CD4-positive, alpha-beta memory T cell (primary cell): ENCODE measurements at regions not wholly inside any gene's neighbourhood (a gene's known extent, or its start where the extent isn't known, plus 50 kb on each side); places are given as distances from the start of the nearest gene placed in this dataset.

Source experiments
- CTCF ChIA-PET: fragments of 350-600 bp; sonication (Branson Sonifier 250); formaldehyde crosslinking; loops from one replicate; lab custom pipeline; 2021; ENCODE audit warnings: inconsistent platforms; ENCODE audit not compliant: partially characterized antibody; lab: Charles Lee
- POLR2A ChIA-PET: fragments of 350-600 bp; sonication (Branson Sonifier 250); formaldehyde crosslinking; loops from one replicate; lab custom pipeline; 2021; ENCODE audit not compliant: partially characterized antibody; lab: Charles Lee
- DNase-seq, 5 donors: peaks; one replicate each; pipeline versions ENCODE4 v3.0.0 to v3.0.0-alpha.2; 2020 to 2022; ENCODE audit warnings: mixed read lengths in 1 of 5
- H3K27ac ChIP-seq: one replicate; pipeline ENCODE4 v1.7.0; 2013; ENCODE audit warnings: low read depth, low read length
- H3K27me3 ChIP-seq: 2 replicates; pipeline ENCODE4 v1.7.0; 2013; ENCODE audit warnings: mild to moderate bottlenecking, low read length, moderate library complexity; ENCODE audit not compliant: insufficient read depth
- H3K36me3 ChIP-seq: 2 replicates; pipeline ENCODE4 v1.7.0; 2013; ENCODE audit warnings: mild to moderate bottlenecking, low read length, moderate library complexity; ENCODE audit not compliant: insufficient read depth
- H3K4me1 ChIP-seq: 2 replicates; pipeline ENCODE4 v1.7.0; 2013; ENCODE audit warnings: mild to moderate bottlenecking, low read length, moderate library complexity; ENCODE audit not compliant: insufficient read depth
- H3K4me3 ChIP-seq, 2 donors: one replicate each; pipeline ENCODE4 v1.7.0; 2013; ENCODE audit warnings: low read length in 2 of 2, mild to moderate bottlenecking in 1 of 2
- H3K9me3 ChIP-seq, 2 donors: one replicate each; pipeline ENCODE4 v1.7.0; 2013; ENCODE audit warnings: low read length in 2 of 2, control low read depth in 1 of 2; ENCODE audit not compliant: control insufficient read depth in 1 of 2
- H3K27ac Mint-ChIP-seq, 7 donors: one replicate each; pipeline ENCODE4 v1.8.0; 2020 to 2021; ENCODE audit warnings: mixed read lengths in 7 of 7, mild to moderate bottlenecking in 6 of 7, inconsistent platforms in 3 of 7, moderate library complexity in 3 of 7
- H3K27me3 Mint-ChIP-seq, 2 donors: one replicate each; pipeline ENCODE4 v1.8.0; 2020 to 2021; ENCODE audit warnings: mixed read lengths in 2 of 2
- H3K36me3 Mint-ChIP-seq, 2 donors: one replicate each; pipeline ENCODE4 v1.8.0; 2020 to 2021; ENCODE audit warnings: mixed read lengths in 2 of 2, inconsistent platforms in 1 of 2, mild to moderate bottlenecking in 1 of 2
- H3K4me1 Mint-ChIP-seq, 4 donors: one replicate each; pipeline ENCODE4 v1.8.0; 2020 to 2021; ENCODE audit warnings: mixed read lengths in 4 of 4, mild to moderate bottlenecking in 1 of 4
- H3K4me3 Mint-ChIP-seq, 8 donors: one replicate each; pipeline ENCODE4 v1.8.0; 2020 to 2021; ENCODE audit warnings: mixed read lengths in 8 of 8, mild to moderate bottlenecking in 7 of 8, moderate library complexity in 6 of 8, inconsistent platforms in 3 of 8
- H3K9me3 Mint-ChIP-seq, 8 donors: one replicate each; pipeline ENCODE4 v1.8.0; 2020 to 2021; ENCODE audit warnings: mixed read lengths in 8 of 8, mild to moderate bottlenecking in 5 of 8, inconsistent platforms in 3 of 8, moderate library complexity in 1 of 8
- intact Hi-C: fragments of 100-400 bp; cut with micrococcal nuclease; formaldehyde crosslinking; loops from one replicate; pipeline ENCODE4 v1.15.1; 2023

DNA sequence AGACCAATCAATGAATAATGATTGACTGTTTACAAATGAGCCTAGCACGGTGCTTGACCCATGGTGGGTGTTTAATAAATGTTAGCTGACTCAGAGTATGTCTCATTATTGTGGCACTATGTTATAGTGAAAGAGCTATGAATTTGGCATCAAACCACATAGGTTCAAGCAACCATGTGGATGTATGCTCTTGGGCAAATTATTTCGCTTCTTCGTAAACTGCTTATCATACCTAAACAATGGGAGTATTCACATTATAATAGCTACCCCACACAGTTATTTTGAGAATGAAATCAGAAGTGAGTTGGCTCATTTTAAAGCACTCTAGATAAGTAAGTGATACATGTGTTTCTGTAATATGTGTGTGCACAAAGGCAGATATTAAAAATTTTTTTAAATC lies 118.7 kb upstream of the HSD17B12 start:
- Histone ChIP-seq H3K36me3 (no peaks in the 10 kb centered on the region), H3K27me3 (peaks cover 5% of the 10 kb centered on the region), H3K27ac (no peak overlapping the region), H3K4me3 (no peak overlapping the region), H3K4me1 (no peaks in the 10 kb centered on the region), H3K9me3 (no peaks in the 10 kb centered on the region)
- Mint-ChIP-seq H3K4me3 (no peak overlapping the region), H3K9me3 (peaks cover 0 to 2% (median 0%) of the 10 kb centered on the region in 8 donors), H3K36me3 (no peaks in the 10 kb centered on the region), H3K27ac (no peak overlapping the region), H3K27me3 (peaks cover 30 to 38% of the 10 kb centered on the region in 2 donors), H3K4me1 (peaks cover 0 to 9% (median 4%) of the 10 kb centered on the region in 4 donors)
- intact Hi-C loops, result no loop called here
- ChIA-PET CTCF (interaction anchor here (0.7 kb wide), 1 partner anchor 9 kb away, joined by 3 read pairs; no protein-coding TSS in a partner anchor), POLR2A (no interaction called here)
- DNase-seq, result no peak

DNA sequence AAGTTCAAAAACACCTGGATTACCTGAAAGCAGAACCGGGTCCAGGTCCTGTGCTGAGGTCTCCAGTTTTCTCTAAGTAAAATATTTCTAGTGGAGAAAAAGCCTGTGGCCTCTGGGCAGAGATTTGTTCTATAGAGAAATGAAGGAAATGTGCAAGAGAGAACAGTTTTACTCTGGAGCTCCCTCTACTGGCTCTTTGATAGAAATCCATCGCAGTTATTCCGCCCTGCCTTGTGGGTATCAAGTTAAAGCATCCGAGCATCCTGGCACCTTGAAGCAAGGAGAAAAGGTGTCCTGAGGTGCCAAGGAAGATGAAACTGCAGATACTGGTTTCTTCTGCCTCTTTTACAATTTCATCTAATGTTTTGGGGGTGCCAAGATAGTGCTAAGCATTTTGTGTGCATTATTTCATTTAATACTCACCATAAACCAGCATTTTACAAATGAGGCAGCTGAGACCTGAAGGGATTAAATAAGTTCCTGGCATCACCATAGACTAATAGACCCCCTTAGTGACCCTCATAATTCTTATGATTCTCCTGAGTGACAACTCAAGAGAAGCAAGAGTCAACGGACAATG lies 113.1 kb upstream of the HSD17B12 start:
- H3K4me3 Mint-ChIP-seq, result no peak overlapping the region
- no peaks in the 10 kb centered on the region for H3K4me1 Mint-ChIP-seq
- H3K27me3 Mint-ChIP-seq, result peaks cover 20 to 43% of the 10 kb centered on the region in 2 donors
- no peaks in the 10 kb centered on the region for H3K9me3 ChIP-seq
- H3K36me3 ChIP-seq, result no peaks in the 10 kb centered on the region
- POLR2A ChIA-PET, result no interaction called here
- CTCF ChIA-PET, result interaction anchor here (0.7 to 2.5 kb wide), 6 partner anchors 9 to 119 kb away, joined by 3 to 12 read pairs (median 4); no protein-coding TSS in a partner anchor
- intact Hi-C loops, result no loop called here
- H3K4me3 ChIP-seq, result no peak overlapping the region
- H3K4me1 ChIP-seq, result no peaks in the 10 kb centered on the region
- no peaks in the 10 kb centered on the region for H3K36me3 Mint-ChIP-seq
- no peaks in the 10 kb centered on the region for H3K27me3 ChIP-seq
- H3K9me3 Mint-ChIP-seq, result peaks cover 0 to 4% (median 0%) of the 10 kb centered on the region in 8 donors
- peak in 2 of 5 donors; percentile 11 to 15 for DNase-seq
- no peak overlapping the region for H3K27ac ChIP-seq
- H3K27ac Mint-ChIP-seq, result no peak overlapping the region

DNA sequence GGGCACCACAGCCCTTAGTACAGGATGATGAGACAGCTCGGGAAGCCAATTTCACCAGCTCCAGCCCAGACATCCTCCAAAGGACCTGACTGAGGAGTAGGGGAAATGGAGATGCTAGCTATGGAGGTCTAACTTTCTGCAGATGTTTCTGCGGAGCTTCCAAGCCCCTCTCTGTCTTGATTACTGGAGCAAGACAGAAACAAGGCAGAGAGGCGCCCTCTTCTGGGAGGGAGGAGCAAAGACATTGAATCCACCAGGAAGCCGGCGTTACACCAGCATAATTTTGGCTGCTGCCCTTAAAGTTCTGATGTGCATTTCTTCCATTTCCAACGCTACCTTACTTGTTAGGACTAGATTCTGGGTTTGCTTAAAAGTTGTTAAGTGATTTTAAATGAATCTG lies 107.3 kb upstream of the HSD17B12 start:
- H3K36me3 ChIP-seq, result no peaks in the 10 kb centered on the region
- H3K4me1 ChIP-seq, result no peaks in the 10 kb centered on the region
- Mint-ChIP-seq H3K4me3 (no peak overlapping the region), H3K9me3 (peaks cover 0 to 9% (median 2%) of the 10 kb centered on the region in 8 donors), H3K27me3 (peaks cover 62 to 75% of the 10 kb centered on the region in 2 donors), H3K27ac (no peak overlapping the region), H3K4me1 (peaks cover 4 to 27% (median 19%) of the 10 kb centered on the region in 4 donors), H3K36me3 (no peaks in the 10 kb centered on the region)
- ChIA-PET CTCF (interaction anchor here (0.9 to 2.3 kb wide), 2 partner anchors 10 to 135 kb away, joined by 3 to 6 read pairs; no protein-coding TSS in a partner anchor), POLR2A (no interaction called here)
- intact Hi-C loops, result no loop called here
- peaks cover 40% of the 10 kb centered on the region for H3K27me3 ChIP-seq
- H3K4me3 ChIP-seq, result no peak overlapping the region
- H3K27ac ChIP-seq, result no peak overlapping the region
- no peaks in the 10 kb centered on the region for H3K9me3 ChIP-seq
- DNase-seq, result no peak

DNA sequence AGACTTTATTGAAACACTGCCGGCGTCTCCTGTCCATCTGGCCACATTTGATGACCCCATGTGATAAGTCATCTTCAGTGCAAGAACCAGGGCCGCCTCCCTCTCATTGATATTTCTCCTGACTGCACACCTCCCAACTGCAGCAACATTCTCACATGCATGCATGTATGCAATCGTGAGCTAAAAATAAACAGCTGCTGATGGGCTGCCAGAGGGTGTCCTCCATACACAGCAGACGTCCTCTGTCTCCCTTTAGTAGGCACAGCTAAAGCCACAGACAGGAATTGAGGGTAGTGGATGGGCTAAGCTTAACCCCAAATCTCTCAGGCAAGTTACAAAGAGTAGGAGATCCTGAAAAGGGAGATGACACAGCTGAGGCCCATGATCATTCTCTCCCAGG lies 106.7 kb upstream of the HSD17B12 start:
- H3K27ac Mint-ChIP-seq, result no peak overlapping the region
- DNase-seq, result no peak
- peaks cover 64 to 78% of the 10 kb centered on the region in 2 donors for H3K27me3 Mint-ChIP-seq
- CTCF ChIA-PET, result interaction anchor here (1.0 to 2.3 kb wide), 2 partner anchors 9 to 11 kb away, joined by 3 to 6 read pairs; no protein-coding TSS in a partner anchor
- no peaks in the 10 kb centered on the region for H3K4me1 ChIP-seq
- H3K36me3 Mint-ChIP-seq, result no peaks in the 10 kb centered on the region
- no peaks in the 10 kb centered on the region for H3K36me3 ChIP-seq
- peaks cover 0 to 9% (median 2%) of the 10 kb centered on the region in 8 donors for H3K9me3 Mint-ChIP-seq
- peaks cover 42% of the 10 kb centered on the region for H3K27me3 ChIP-seq
- intact Hi-C loops, result no loop called here
- no peak overlapping the region for H3K27ac ChIP-seq
- no peaks in the 10 kb centered on the region for H3K9me3 ChIP-seq
- H3K4me3 ChIP-seq, result no peak overlapping the region
- POLR2A ChIA-PET, result interaction anchor here (1.0 kb wide), 1 partner anchor 39 kb away, joined by 3 read pairs; no protein-coding TSS in a partner anchor
- H3K4me1 Mint-ChIP-seq, result peaks cover 6 to 33% (median 23%) of the 10 kb centered on the region in 4 donors
- H3K4me3 Mint-ChIP-seq, result no peak overlapping the region

DNA sequence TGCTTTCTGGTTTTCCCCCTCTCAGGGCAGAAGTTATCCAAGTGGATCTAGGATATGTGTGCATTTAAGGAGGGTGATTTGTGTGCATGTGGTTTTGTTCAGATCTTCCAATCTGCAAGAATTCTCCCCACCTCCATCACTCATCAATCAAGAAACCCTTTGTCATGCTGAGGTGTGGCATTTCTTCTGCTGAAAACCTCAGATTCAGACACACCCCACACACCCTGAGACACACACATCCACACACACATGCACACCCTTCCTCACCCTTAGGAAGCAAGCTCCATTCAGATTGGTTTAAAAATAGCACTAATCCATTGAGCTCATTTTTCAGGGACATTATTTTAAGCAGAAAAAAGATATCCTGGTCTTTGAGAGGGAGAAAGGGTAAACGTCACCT lies 106.1 kb upstream of the HSD17B12 start:
- H3K27ac Mint-ChIP-seq, result no peak overlapping the region
- no peak for DNase-seq
- intact Hi-C loops, result no loop called here
- no peaks in the 10 kb centered on the region for H3K4me1 ChIP-seq
- peaks cover 42% of the 10 kb centered on the region for H3K27me3 ChIP-seq
- H3K27me3 Mint-ChIP-seq, result peaks cover 61 to 77% of the 10 kb centered on the region in 2 donors
- peaks cover 0 to 9% (median 2%) of the 10 kb centered on the region in 8 donors for H3K9me3 Mint-ChIP-seq
- no peaks in the 10 kb centered on the region for H3K9me3 ChIP-seq
- no peaks in the 10 kb centered on the region for H3K36me3 ChIP-seq
- peaks cover 8 to 36% (median 24%) of the 10 kb centered on the region in 4 donors for H3K4me1 Mint-ChIP-seq
- H3K4me3 Mint-ChIP-seq, result no peak overlapping the region
- ChIA-PET POLR2A (interaction anchor here (1.0 kb wide), 1 partner anchor 40 kb away, joined by 3 read pairs; no protein-coding TSS in a partner anchor), CTCF (interaction anchor here (1.0 to 2.3 kb wide), 2 partner anchors 9 to 11 kb away, joined by 3 to 6 read pairs; no protein-coding TSS in a partner anchor)
- H3K27ac ChIP-seq, result no peak overlapping the region
- no peak overlapping the region for H3K4me3 ChIP-seq
- no peaks in the 10 kb centered on the region for H3K36me3 Mint-ChIP-seq

DNA sequence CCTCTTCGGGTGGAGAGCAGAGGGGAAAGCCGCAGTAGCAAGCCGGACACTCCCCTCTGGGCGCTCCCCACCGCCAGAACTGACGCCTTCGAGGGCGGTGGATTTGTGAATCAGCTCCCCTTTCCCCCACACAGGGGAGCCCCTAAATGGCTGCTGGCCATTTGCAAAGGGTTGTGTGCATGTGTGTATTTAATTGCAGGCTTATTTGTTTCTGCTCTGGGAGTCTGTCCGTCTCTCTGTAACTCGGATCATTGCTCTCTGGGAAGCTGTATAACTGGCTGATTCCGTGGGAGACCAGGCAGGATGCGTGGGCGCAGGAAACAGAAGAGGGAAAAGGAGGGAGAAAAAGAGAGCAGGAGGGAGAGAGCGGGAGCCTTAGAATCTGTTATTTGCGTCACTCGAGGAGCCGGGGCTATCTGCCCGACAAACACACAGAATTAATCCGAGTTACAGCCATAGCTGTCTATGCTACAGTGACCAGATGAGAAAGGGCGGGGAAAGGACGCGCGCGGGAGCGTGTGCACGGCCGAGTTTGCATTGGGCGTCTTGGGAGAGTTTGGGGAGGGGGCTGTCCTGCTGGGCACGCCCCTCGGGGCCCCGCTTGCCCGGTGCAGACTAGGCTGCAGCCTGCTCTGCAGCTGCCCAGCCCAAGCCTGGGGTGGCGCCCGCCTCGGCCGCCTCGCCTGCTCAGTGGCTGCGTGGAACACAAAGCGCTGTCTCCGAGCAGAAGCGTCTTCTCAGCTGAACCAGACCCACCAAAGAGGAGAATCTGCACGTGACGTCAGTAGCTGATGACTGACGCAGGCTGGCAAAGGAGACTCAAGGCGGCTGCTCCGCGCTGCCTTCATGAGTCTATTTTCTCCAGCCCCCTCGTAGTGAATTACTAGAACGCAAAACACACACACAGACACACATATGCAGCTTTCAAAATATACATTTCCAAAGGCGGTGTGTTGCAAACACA lies 105.3 kb upstream of the HSD17B12 start:
- peak overlapping the region in 4 of 8 donors; percentile 2 to 68 (median 42) for H3K4me3 Mint-ChIP-seq
- DNase-seq, result peak in 2 of 5 donors; percentile 12 to 51
- intact Hi-C loops, result no loop called here
- Histone ChIP-seq H3K36me3 (no peaks in the 10 kb centered on the region), H3K4me3 (no peak overlapping the region), H3K9me3 (no peaks in the 10 kb centered on the region), H3K4me1 (no peaks in the 10 kb centered on the region), H3K27ac (no peak overlapping the region), H3K27me3 (peaks cover 45% of the 10 kb centered on the region)
- ChIA-PET CTCF (interaction anchor here (1.6 to 2.3 kb wide), 2 partner anchors 8 to 10 kb away, joined by 5 to 6 read pairs; no protein-coding TSS in a partner anchor), POLR2A (no interaction called here)
- peak overlapping the region in 1 of 7 donors; percentile 30 for H3K27ac Mint-ChIP-seq
- peaks cover 10 to 40% (median 26%) of the 10 kb centered on the region in 4 donors for H3K4me1 Mint-ChIP-seq
- no peaks in the 10 kb centered on the region for H3K36me3 Mint-ChIP-seq
- peaks cover 63 to 73% of the 10 kb centered on the region in 2 donors for H3K27me3 Mint-ChIP-seq
- H3K9me3 Mint-ChIP-seq, result peaks cover 0 to 9% (median 2%) of the 10 kb centered on the region in 8 donors
